SK-N-SH treated with all-trans-retinoic acid at 6 μM for 48 hours (cell line): ENCODE measurements at regions not wholly inside any gene's neighbourhood (a gene's known extent, or its start where the extent isn't known, plus 50 kb on each side); places are given as distances from the start of the nearest gene placed in this dataset.

Source experiments
- ATAC-seq: fragments of 200-7000 bp; cut with Tn5 transposase; 3 replicates; pipeline ENCODE4 v1.9.1; 2020; ENCODE audit warnings: mild to moderate bottlenecking, moderate library complexity
- ARNTL ChIP-seq: fragments of 450-650 bp; formaldehyde crosslinking; IDR thresholded peaks from 2 replicates; pipeline ENCODE4 v1.5.0; 2020; ENCODE audit warnings: low read depth, mild to moderate bottlenecking, moderate library complexity, borderline replicate concordance
- BACH2 ChIP-seq: fragments of 250-450 bp; sonication (Bioruptor Pico); IDR thresholded peaks from 2 replicates; pipeline ENCODE4 v1.9.0; 2021; ENCODE audit warnings: mild to moderate bottlenecking, borderline replicate concordance
- CREB5 ChIP-seq: fragments of 250-450 bp; sonication (Bioruptor Pico); IDR thresholded peaks from 2 replicates; pipeline ENCODE4 v1.5.1; 2020; ENCODE audit warnings: low read depth, mild to moderate bottlenecking, moderate library complexity
- CSDC2 ChIP-seq: fragments of 250-450 bp; sonication (Bioruptor Pico); IDR thresholded peaks from 2 replicates; pipeline ENCODE4 v1.5.0; 2020; ENCODE audit warnings: mild to moderate bottlenecking, moderate library complexity
- CSRNP3 ChIP-seq: fragments of 250-450 bp; sonication (Bioruptor Pico); IDR thresholded peaks from 2 replicates; pipeline ENCODE4 v1.5.1; 2021; ENCODE audit warnings: mild to moderate bottlenecking, moderate library complexity
- ESRRG ChIP-seq: fragments of 250-450 bp; sonication (Bioruptor Pico); IDR thresholded peaks from 2 replicates; pipeline ENCODE4 v1.6.1; 2021; ENCODE audit warnings: mild to moderate bottlenecking
- GLIS3 ChIP-seq: fragments of 250-450 bp; sonication (Bioruptor Pico); IDR thresholded peaks from 2 replicates; pipeline ENCODE4 v1.5.0; 2020; ENCODE audit warnings: mild to moderate bottlenecking, moderate library complexity
- ISL1 ChIP-seq: fragments of 250-450 bp; sonication (Bioruptor Pico); IDR thresholded peaks from 2 replicates; pipeline ENCODE4 v2.1.2; 2022; ENCODE audit warnings: mild to moderate bottlenecking, moderate library complexity
- OSR1 ChIP-seq: fragments of 250-450 bp; sonication (Bioruptor Pico); IDR thresholded peaks from 2 replicates; pipeline ENCODE4 v1.8.0; 2022; ENCODE audit warnings: moderate library complexity, mild to moderate bottlenecking, inconsistent platforms
- PATZ1 ChIP-seq: fragments of 250-450 bp; sonication (Bioruptor Pico); IDR thresholded peaks from 2 replicates; pipeline ENCODE4 v1.8.0; 2020; ENCODE audit warnings: mild to moderate bottlenecking, moderate library complexity, borderline replicate concordance
- POU6F1 ChIP-seq: fragments of 250-450 bp; sonication (Bioruptor Pico); IDR thresholded peaks from 2 replicates; pipeline ENCODE4 v1.8.0; 2021; ENCODE audit warnings: low read depth, mild to moderate bottlenecking, moderate library complexity, borderline replicate concordance
- PPARA ChIP-seq: fragments of 250-450 bp; sonication (Bioruptor Pico); IDR thresholded peaks from 2 replicates; pipeline ENCODE4 v1.5.0; 2020; ENCODE audit warnings: mild to moderate bottlenecking, borderline replicate concordance
- RARB ChIP-seq: fragments of 250-450 bp; sonication (Bioruptor Pico); IDR thresholded peaks from 2 replicates; pipeline ENCODE4 v1.8.0; 2021; ENCODE audit warnings: mild to moderate bottlenecking, moderate library complexity
- SNAI2 ChIP-seq: fragments of 250-450 bp; sonication (Bioruptor Pico); IDR thresholded peaks from 2 replicates; pipeline ENCODE4 v1.5.0; 2020; ENCODE audit warnings: mild to moderate bottlenecking, moderate library complexity
- TCF4 ChIP-seq: fragments of 250-450 bp; sonication (Bioruptor Pico); IDR thresholded peaks from 2 replicates; pipeline ENCODE4 v1.8.0; 2021; ENCODE audit warnings: mild to moderate bottlenecking, moderate library complexity, borderline replicate concordance
- TOX ChIP-seq: fragments of 250-450 bp; sonication (Bioruptor Pico); IDR thresholded peaks from 2 replicates; pipeline ENCODE4 v1.8.0; 2021; ENCODE audit warnings: mild to moderate bottlenecking, moderate library complexity, borderline replicate concordance
- TSHZ2 ChIP-seq: fragments of 250-450 bp; sonication (Bioruptor Pico); IDR thresholded peaks from 2 replicates; pipeline ENCODE4 v1.5.0; 2020; ENCODE audit warnings: mild to moderate bottlenecking, moderate library complexity
- ZC3H10 ChIP-seq: fragments of 250-450 bp; sonication (Bioruptor Pico); IDR thresholded peaks from 2 replicates; pipeline ENCODE4 v1.5.1; 2021; ENCODE audit warnings: mild to moderate bottlenecking, moderate library complexity
- ZFP3 ChIP-seq: fragments of 250-450 bp; sonication (Bioruptor Pico); IDR thresholded peaks from 2 replicates; pipeline ENCODE4 v1.5.0; 2020; ENCODE audit warnings: mild to moderate bottlenecking, moderate library complexity
- ZFP30 ChIP-seq: fragments of 450-650 bp; formaldehyde crosslinking; IDR thresholded peaks from 2 replicates; pipeline ENCODE4 v1.5.0; 2022; ENCODE audit warnings: mild to moderate bottlenecking, moderate library complexity
- ZNF565 ChIP-seq: fragments of 450-650 bp; formaldehyde crosslinking; conservative IDR thresholded peaks from 2 replicates; pipeline ENCODE4 v1.5.0; 2020; ENCODE audit warnings: low read depth, mild to moderate bottlenecking, moderate library complexity
- ZNF70 ChIP-seq: fragments of 450-650 bp; formaldehyde crosslinking; IDR thresholded peaks from 2 replicates; pipeline ENCODE4 v1.5.0; 2020; ENCODE audit warnings: mild to moderate bottlenecking, moderate library complexity
- ZNF8 ChIP-seq: fragments of 450-650 bp; formaldehyde crosslinking; IDR thresholded peaks from 2 replicates; pipeline ENCODE4 v1.5.0; 2020; ENCODE audit warnings: mild to moderate bottlenecking, moderate library complexity

GRCh38 chr10:130790339-130790738 lies 521.2 kb downstream of the TCERG1L start:
- ATAC-seq = no peak
- no peak for TF ChIP-seq POU6F1
- TF ChIP-seq GLIS3 (CRISPR knock-in tag) = no peak
- no peak for TF ChIP-seq ISL1 (CRISPR knock-in tag)
- TF ChIP-seq ESRRG (CRISPR knock-in tag) = no peak
- no peak for TF ChIP-seq CSRNP3 (CRISPR knock-in tag)
- no peak for TF ChIP-seq ARNTL
- no peak for TF ChIP-seq ZFP3
- TF ChIP-seq BACH2 (CRISPR knock-in tag) = no peak
- no peak for TF ChIP-seq ZC3H10 (CRISPR knock-in tag)
- TF ChIP-seq PATZ1 = no peak

DNA sequence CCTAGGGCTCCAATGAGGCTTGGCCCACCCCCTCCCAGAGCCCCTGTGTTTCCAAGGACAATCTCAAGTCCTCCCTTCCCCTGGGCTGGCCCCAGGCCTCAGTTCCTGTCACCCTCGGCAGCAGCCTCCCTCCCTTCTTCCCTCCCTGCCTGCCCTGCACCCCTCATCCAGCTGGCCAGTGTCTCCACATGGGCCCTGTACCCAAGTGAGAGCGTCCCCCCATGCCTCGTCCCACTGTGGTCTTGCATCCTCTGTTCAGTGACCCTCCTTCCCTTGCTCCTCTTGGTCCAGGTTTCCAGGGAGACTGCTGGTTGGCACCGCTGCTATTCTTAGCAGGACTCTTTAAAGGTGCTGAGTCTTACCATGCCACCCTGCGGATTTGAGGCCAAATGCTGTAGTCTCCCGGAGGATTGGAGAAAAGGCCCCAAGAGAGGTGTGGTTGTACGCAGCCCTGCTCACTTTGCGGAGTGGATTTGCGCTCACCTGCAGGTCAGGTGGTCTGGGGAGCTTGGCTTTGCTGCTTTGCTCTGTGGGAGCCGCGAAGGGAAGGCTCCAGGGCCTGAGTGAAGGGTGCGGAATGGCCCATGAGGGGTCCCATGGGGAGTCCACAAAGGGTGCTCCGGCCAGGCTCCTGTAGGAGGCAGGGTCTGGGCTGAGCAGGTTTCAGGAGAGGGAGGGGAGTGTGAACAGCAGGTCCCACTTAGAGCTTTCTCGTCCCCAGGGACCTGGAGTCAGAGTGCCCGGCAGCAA lies 519.2 kb downstream of the TCERG1L start:
- ATAC-seq = no peak
- TF ChIP-seq ZFP3 (no peak), RARB (CRISPR knock-in tag) (no peak), TSHZ2 (CRISPR knock-in tag) (no peak), CREB5 (CRISPR knock-in tag) (no peak), SNAI2 (CRISPR knock-in tag) (no peak), ZFP30 (CRISPR knock-in tag) (no peak), OSR1 (CRISPR knock-in tag) (no peak), PATZ1 (no peak), ARNTL (no peak), GLIS3 (CRISPR knock-in tag) (no peak), TCF4 (CRISPR knock-in tag) (no peak), ZNF565 (CRISPR knock-in tag) (no peak), PPARA (CRISPR knock-in tag) (no peak), CSDC2 (no peak), TOX (CRISPR knock-in tag) (no peak), ZNF70 (CRISPR knock-in tag) (no peak), ISL1 (CRISPR knock-in tag) (no peak), BACH2 (CRISPR knock-in tag) (no peak), ZNF8 (CRISPR knock-in tag) (no peak), CSRNP3 (CRISPR knock-in tag) (no peak)
